ENCODE measurements at regions not wholly inside any gene's neighbourhood (a gene's known extent, or its start where the extent isn't known, plus 50 kb on each side); places are given as distances from the start of the nearest gene placed in this dataset.

- FAIRE-seq (no peak), DNase-seq (ENCODE audit: low read depth in 1 of 2, low spot score in 2 of 2) (no peak)
- no peaks in the 10 kb centered on the region for H3K79me1 ChIP-seq (ENCODE audit: low read depth, low read length)
- POLR2A ChIA-PET (ENCODE audit: partially characterized antibody): no interaction called here
- H3K4ac ChIP-seq (replicated peaks; ENCODE audit: insufficient read length, low read depth, low read length): no peak overlapping the region
- no peak overlapping the region for H3K9ac ChIP-seq (replicated peaks in 1 of 4; ENCODE audit: extremely low read depth in 1 of 4, low read depth in 3 of 4, low read length in 3 of 4)
- CTCF ChIA-PET (ENCODE audit: partially characterized antibody): interaction anchor here (1.2 kb wide), 1 partner anchor 600 kb away, joined by 3 read pairs; no protein-coding TSS in a partner anchor
- H2BK12ac ChIP-seq (ENCODE audit: low read depth, low read length): no peak overlapping the region
- H3K79me2 ChIP-seq (ENCODE audit: control insufficient read depth in 1 of 2, insufficient read depth in 2 of 2, low read length in 2 of 2): no peaks in the 10 kb centered on the region
- no peak overlapping the region for H2AK5ac ChIP-seq (ENCODE audit: low read depth, low read length)
- H3K23ac ChIP-seq (ENCODE audit: insufficient read length): no peak overlapping the region
- no peaks in the 10 kb centered on the region for H3K23me2 ChIP-seq (ENCODE audit: low read depth, low read length)
- no peaks in the 10 kb centered on the region for H3K36me3 ChIP-seq (ENCODE audit: control insufficient read depth in 2 of 4, insufficient read depth in 4 of 4, low read length in 3 of 4)
- H3K56ac ChIP-seq (replicated peaks; ENCODE audit: insufficient read length, low read depth, low read length): no peak overlapping the region
- H3K4me3 ChIP-seq (ENCODE audit: extremely low read depth in 1 of 4, insufficient read depth in 2 of 4, low read depth in 3 of 4, low read length in 4 of 4): no peak overlapping the region
- 98% methylated on average over 3 of the region's 3 CpGs; no CpG with 5 or more reads in 1 of the 2 experiments for WGBS, 2 experiments (ENCODE audit: extremely low coverage in 1 of 2, insufficient coverage in 1 of 2, insufficient read length in 1 of 2, insufficient replicate concordance in 2 of 2, low coverage in 1 of 2, low lambda C conversion rate in 2 of 2, missing lambda C conversion rate in 1 of 2)
- H2BK5ac ChIP-seq (ENCODE audit: low read depth, low read length): no peak overlapping the region
- no peaks in the 10 kb centered on the region for H4K20me1 ChIP-seq (replicated peaks in 1 of 2; ENCODE audit: control insufficient read depth in 1 of 2, insufficient read depth in 2 of 2, low read length in 2 of 2)
- H2BK20ac ChIP-seq (ENCODE audit: low read length): no peak overlapping the region
- no peak overlapping the region for H3K14ac ChIP-seq (ENCODE audit: insufficient read length)
- no peak overlapping the region for H4K5ac ChIP-seq (ENCODE audit: insufficient read length, low read depth, low read length)
- H3K27me3 ChIP-seq (replicated peaks in 1 of 4; ENCODE audit: control insufficient read depth in 3 of 4, extremely low read depth in 1 of 4, insufficient read depth in 3 of 4, low read length in 3 of 4): no peaks in the 10 kb centered on the region
- no peak overlapping the region for H3K27ac ChIP-seq (ENCODE audit: low read depth, low read length)
- H3K18ac ChIP-seq (ENCODE audit: extremely low read depth, low read length): no peak overlapping the region
- no peak overlapping the region for H4K91ac ChIP-seq (replicated peaks; ENCODE audit: insufficient read length, low read length)
- no peak overlapping the region for H2BK15ac ChIP-seq (ENCODE audit: low read length)
- no peaks in the 10 kb centered on the region for H3K4me1 ChIP-seq (replicated peaks in 1 of 4; ENCODE audit: control insufficient read depth in 3 of 4, insufficient read depth in 4 of 4, low read length in 3 of 4)
- H3K4me2 ChIP-seq (ENCODE audit: insufficient read depth in 1 of 2, low read depth in 2 of 2, low read length in 2 of 2): no peak overlapping the region
- H2BK120ac ChIP-seq (replicated peaks; ENCODE audit: low read depth, low read length): no peak overlapping the region
- H3K9me3 ChIP-seq (ENCODE audit: insufficient read depth in 2 of 2, low read depth in 1 of 2, low read length in 1 of 2): no peaks in the 10 kb centered on the region
- no peak overlapping the region for H4K8ac ChIP-seq (ENCODE audit: extremely low read depth, insufficient read depth, low read length)
- H2AFZ ChIP-seq (ENCODE audit: low read length): no peak overlapping the region
- TF ChIP-seq SRF (IDR thresholded peaks at IDR 0.05; ENCODE audit: low read depth, low read length) (no peak), POU5F1 (IDR thresholded peaks at IDR 0.05; ENCODE audit: low read depth, low read length) (no peak), SIX5 (IDR thresholded peaks at IDR 0.05; ENCODE audit: low read depth, low read length) (no peak), CEBPB (IDR thresholded peaks at IDR 0.05; ENCODE audit: low read depth, low read length) (no peak), CBX8 (IDR thresholded peaks at IDR 0.05; ENCODE audit: borderline replicate concordance, low read depth, low read length) (no peak), EGR1 (IDR thresholded peaks at IDR 0.05; ENCODE audit: borderline replicate concordance, low read depth, low read length) (no peak), CTCF (IDR thresholded peaks at IDR 0.05; ENCODE audit: control extremely low read depth in 1 of 3, insufficient read depth in 1 of 3, low read depth in 1 of 3, low read length in 3 of 3) (no peak), SIN3A (conservative IDR thresholded peaks at IDR 0.05 in 1 of 2, IDR thresholded peaks at IDR 0.05 in 1 of 2; ENCODE audit: low read depth in 1 of 2, low read length in 2 of 2) (no peak), SP2 (IDR thresholded peaks at IDR 0.05; ENCODE audit: low read length) (no peak), CREB1 (IDR thresholded peaks at IDR 0.05) (no peak)
- TF ChIP-seq, protein P1, sequence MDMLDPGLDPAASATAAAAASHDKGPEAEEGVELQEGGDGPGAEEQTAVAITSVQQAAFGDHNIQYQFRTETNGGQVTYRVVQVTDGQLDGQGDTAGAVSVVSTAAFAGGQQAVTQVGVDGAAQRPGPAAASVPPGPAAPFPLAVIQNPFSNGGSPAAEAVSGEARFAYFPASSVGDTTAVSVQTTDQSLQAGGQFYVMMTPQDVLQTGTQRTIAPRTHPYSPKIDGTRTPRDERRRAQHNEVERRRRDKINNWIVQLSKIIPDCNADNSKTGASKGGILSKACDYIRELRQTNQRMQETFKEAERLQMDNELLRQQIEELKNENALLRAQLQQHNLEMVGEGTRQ (IDR thresholded peaks at IDR 0.05; ENCODE audit: low read length): no peak
Observed at GRCh38 chr5:109281136-109281690, 128.6 kb downstream of the PJA2 start.
